ENCODE measurements at regions not wholly inside any gene's neighbourhood (a gene's known extent, or its start where the extent isn't known, plus 50 kb on each side); places are given as distances from the start of the nearest gene placed in this dataset.
A peak's percentile ranks its signal among the peaks of the same experiment; 100 is the strongest.

- no peak for FAIRE-seq
Observed at GRCh38 chr1:62955666-62956065, 171.7 kb downstream of the ATG4C start.

GRCh38 chr1:62962014-62962812, 178.3 kb downstream of the ATG4C start:
- no peak for TF ChIP-seq CTCF (IDR thresholded peaks at IDR 0.05; ENCODE audit: insufficient read depth, missing control alignments)
- no peak for FAIRE-seq

More at GRCh38 chr1:62955666-62956065, 171.7 kb downstream of the ATG4C start:
- DNase-seq (ENCODE audit: insufficient read length, low spot score), result no peak
- no peak for TF ChIP-seq CTCF (IDR thresholded peaks at IDR 0.05; ENCODE audit: insufficient read depth, missing control alignments)

GRCh38 chr1:62962901-62963776, 179.2 kb downstream of the ATG4C start:
- DNase-seq (ENCODE audit: insufficient read length, low spot score), result peak; percentile 73
- no peak for FAIRE-seq
- peak; percentile 46 for TF ChIP-seq CTCF (IDR thresholded peaks at IDR 0.05; ENCODE audit: insufficient read depth, missing control alignments)

More at GRCh38 chr1:62962014-62962812, 178.3 kb downstream of the ATG4C start:
- no peak for DNase-seq (ENCODE audit: insufficient read length, low spot score)

- FAIRE-seq (no peak), DNase-seq (ENCODE audit: insufficient read length, low spot score) (no peak)
- no peak for TF ChIP-seq CTCF (IDR thresholded peaks at IDR 0.05; ENCODE audit: insufficient read depth, missing control alignments)
Observed at GRCh38 chr1:62964141-62964540, 180.2 kb downstream of the ATG4C start.

- no peak for DNase-seq (ENCODE audit: insufficient read length, low spot score)
- no peak for FAIRE-seq
- no peak for TF ChIP-seq CTCF (IDR thresholded peaks at IDR 0.05; ENCODE audit: insufficient read depth, missing control alignments)
Observed at GRCh38 chr1:62967031-62967430, 183.1 kb downstream of the ATG4C start.

GRCh38 chr1:62977366-62977765, 193.4 kb downstream of the ATG4C start:
- no peak for TF ChIP-seq CTCF (IDR thresholded peaks at IDR 0.05; ENCODE audit: insufficient read depth, missing control alignments)
- DNase-seq (ENCODE audit: insufficient read length, low spot score), result no peak
- no peak for FAIRE-seq

All from D721Med (cell line).